ENCODE measurements at regions not wholly inside any gene's neighbourhood (a gene's known extent, or its start where the extent isn't known, plus 50 kb on each side); places are given as distances from the start of the nearest gene placed in this dataset.

DNA sequence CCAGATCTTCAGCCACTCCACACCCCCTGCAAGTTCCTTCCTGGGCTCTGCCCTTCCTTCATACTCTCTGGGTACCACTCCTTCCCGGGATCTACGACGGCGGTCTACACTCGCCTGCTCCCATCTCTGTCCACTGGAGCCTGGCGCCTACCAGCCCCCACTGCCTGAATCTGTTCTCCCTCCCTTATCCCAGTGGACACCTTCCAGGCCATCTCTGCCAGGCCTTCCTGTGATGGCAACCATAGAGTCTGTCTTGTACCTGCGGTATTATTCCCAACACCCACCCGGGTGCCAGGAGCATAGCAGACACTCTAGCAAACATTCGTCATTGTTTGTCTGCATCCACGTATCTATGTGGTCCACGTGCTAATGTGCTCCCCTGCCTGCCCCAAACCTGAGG, 140.9 kb downstream of the ZFP36L2 start:
- TF ChIP-seq CTCF (optimal IDR thresholded peaks at IDR 0.05 in 1 of 3, IDR thresholded peaks at IDR 0.05 in 1 of 3, conservative IDR thresholded peaks at IDR 0.05 in 1 of 3; ENCODE audit: extremely low read depth in 1 of 3, insufficient read depth in 2 of 3, low read length in 3 of 3) (no peak), EZH2 (IDR thresholded peaks at IDR 0.05; ENCODE audit: low read length) (no peak)

Data from keratinocyte (primary cell).